Loucy (cell line): ENCODE measurements at regions not wholly inside any gene's neighbourhood (a gene's known extent, or its start where the extent isn't known, plus 50 kb on each side); places are given as distances from the start of the nearest gene placed in this dataset.

ENCODE experiments used
- CTCF ChIP-seq: fragments of 200-600 bp; sonication (generic); conservative IDR thresholded peaks from 2 replicates; pipeline ENCODE4 v1.5.1; 2014; ENCODE audit warnings: mild to moderate bottlenecking, antibody characterized with exemption, low read length
- EZH2phosphoT487 ChIP-seq: fragments of 200-600 bp; IDR thresholded peaks from 2 replicates; pipeline ENCODE4 v1.6.1; 2018; ENCODE audit warnings: antibody characterized with exemption, mild to moderate bottlenecking, moderate library complexity, borderline replicate concordance

- TF ChIP-seq CTCF, result no peak
- no peak for TF ChIP-seq EZH2phosphoT487
Measured at GRCh38 chr9:71355884-71356283, 234.5 kb upstream of the TRPM3 start.
